ENCODE measurements at regions not wholly inside any gene's neighbourhood (a gene's known extent, or its start where the extent isn't known, plus 50 kb on each side); places are given as distances from the start of the nearest gene placed in this dataset.

GRCh38 chr3:194053136-194053535 lies 82.8 kb upstream of the HES1 start:
- peaks cover 32% of the 10 kb centered on the region for H3K4me1 Mint-ChIP-seq
- no peak overlapping the region for H3K4me3 Mint-ChIP-seq
- peaks cover 22% of the 10 kb centered on the region for H3K36me3 Mint-ChIP-seq (ENCODE audit: low read depth)
- Histone ChIP-seq H2AFZ (no peak overlapping the region), H3K4me1 (ENCODE audit: insufficient read depth) (peaks cover 33% of the 10 kb centered on the region), H3F3A (replicated peaks; ENCODE audit: low read depth) (peaks cover 11% of the 10 kb centered on the region), H3K4me3 (no peak overlapping the region), H3K4me2 (no peak overlapping the region), H3K27me3 (ENCODE audit: insufficient read depth) (peaks cover 51% of the 10 kb centered on the region), H4K20me1 (replicated peaks; ENCODE audit: insufficient read depth) (no peaks in the 10 kb centered on the region), H3K9me2 (ENCODE audit: insufficient read depth) (no peaks in the 10 kb centered on the region), H3K79me2 (replicated peaks; ENCODE audit: insufficient read depth) (no peaks in the 10 kb centered on the region), H3K36me3 (ENCODE audit: insufficient read depth) (no peaks in the 10 kb centered on the region), H3K27ac (ENCODE audit: low read depth) (no peak overlapping the region)
- H3K9me3 Mint-ChIP-seq = peaks cover 27% of the 10 kb centered on the region
- no peak overlapping the region for H3K27ac Mint-ChIP-seq
- DNase-seq (ENCODE audit: low spot score) (no peak), ATAC-seq (no peak)
- peaks cover 16% of the 10 kb centered on the region for H3K27me3 Mint-ChIP-seq (ENCODE audit: insufficient read depth, low read depth, poor library complexity)
- TF ChIP-seq ZNF331 (CRISPR knock-in tag; IDR thresholded peaks at IDR 0.05; ENCODE audit: low read depth) (no peak), CTCF (conservative IDR thresholded peaks at IDR 0.05; ENCODE audit: low read depth in 2 of 2) (no peak), ETS1 (IDR thresholded peaks at IDR 0.05) (no peak), ZNF114 (CRISPR knock-in tag; IDR thresholded peaks at IDR 0.05) (no peak), REST (IDR thresholded peaks at IDR 0.05; ENCODE audit: unreplicated experiment) (no peak), POLR2AphosphoS5 (IDR thresholded peaks at IDR 0.05; ENCODE audit: low read depth) (no peak), ZNF462 (CRISPR knock-in tag; IDR thresholded peaks at IDR 0.05) (no peak), STAT1 (IDR thresholded peaks at IDR 0.05; ENCODE audit: unreplicated experiment) (no peak), EZH2 (IDR thresholded peaks at IDR 0.05; ENCODE audit: low read depth, unreplicated experiment) (no peak), CREB1 (CRISPR knock-in tag; IDR thresholded peaks at IDR 0.05; ENCODE audit: low read depth) (no peak), EZH2phosphoT487 (IDR thresholded peaks at IDR 0.05; ENCODE audit: unreplicated experiment) (no peak), NANOG (IDR thresholded peaks at IDR 0.05; ENCODE audit: borderline replicate concordance) (no peak)
